Fibroblast of pulmonary artery (primary cell): ENCODE measurements at regions not wholly inside any gene's neighbourhood (a gene's known extent, or its start where the extent isn't known, plus 50 kb on each side); places are given as distances from the start of the nearest gene placed in this dataset.

Experiments
- DNase-seq: peaks from one replicate; pipeline ENCODE4 v3.0.0-alpha.2; 2010; ENCODE audit warnings: low read depth
- H3K4me3 ChIP-seq: replicated peaks from 2 replicates; pipeline ENCODE4 v1.5.1; 2011; ENCODE audit warnings: low read depth, mild to moderate bottlenecking, control low read depth, low read length, moderate library complexity
- TF ChIP-seq, protein P1 (sequence below): IDR thresholded peaks from 2 replicates; pipeline ENCODE4 v1.5.1; 2011; ENCODE audit warnings: mild to moderate bottlenecking, control low read depth, low read length, inconsistent platforms; ENCODE audit errors: missing control alignments

DNA sequence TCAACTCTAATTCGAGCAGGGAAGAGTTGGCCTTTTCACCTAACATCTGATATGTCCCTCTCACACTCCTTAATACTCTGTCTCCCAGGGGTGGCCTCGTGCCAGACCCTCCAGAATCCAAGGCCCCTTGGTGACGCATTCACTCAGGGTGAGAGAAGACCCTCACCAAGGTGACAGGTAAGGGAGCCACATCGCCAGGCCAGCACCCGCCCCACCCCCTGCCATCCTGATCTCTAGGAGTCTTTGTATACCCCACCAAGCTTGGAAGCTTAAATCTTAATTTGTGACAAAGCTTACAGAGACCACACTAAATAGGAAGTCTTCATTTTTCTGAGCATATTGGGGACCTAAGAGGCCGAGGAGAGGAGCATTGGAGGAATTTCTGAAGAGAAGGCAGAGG is 286.1 kb downstream of the IRF8 start:
- DNase-seq, result no peak
- H3K4me3 ChIP-seq, result no peak overlapping the region
- TF ChIP-seq, protein P1, sequence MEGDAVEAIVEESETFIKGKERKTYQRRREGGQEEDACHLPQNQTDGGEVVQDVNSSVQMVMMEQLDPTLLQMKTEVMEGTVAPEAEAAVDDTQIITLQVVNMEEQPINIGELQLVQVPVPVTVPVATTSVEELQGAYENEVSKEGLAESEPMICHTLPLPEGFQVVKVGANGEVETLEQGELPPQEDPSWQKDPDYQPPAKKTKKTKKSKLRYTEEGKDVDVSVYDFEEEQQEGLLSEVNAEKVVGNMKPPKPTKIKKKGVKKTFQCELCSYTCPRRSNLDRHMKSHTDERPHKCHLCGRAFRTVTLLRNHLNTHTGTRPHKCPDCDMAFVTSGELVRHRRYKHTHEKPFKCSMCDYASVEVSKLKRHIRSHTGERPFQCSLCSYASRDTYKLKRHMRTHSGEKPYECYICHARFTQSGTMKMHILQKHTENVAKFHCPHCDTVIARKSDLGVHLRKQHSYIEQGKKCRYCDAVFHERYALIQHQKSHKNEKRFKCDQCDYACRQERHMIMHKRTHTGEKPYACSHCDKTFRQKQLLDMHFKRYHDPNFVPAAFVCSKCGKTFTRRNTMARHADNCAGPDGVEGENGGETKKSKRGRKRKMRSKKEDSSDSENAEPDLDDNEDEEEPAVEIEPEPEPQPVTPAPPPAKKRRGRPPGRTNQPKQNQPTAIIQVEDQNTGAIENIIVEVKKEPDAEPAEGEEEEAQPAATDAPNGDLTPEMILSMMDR, result no peak

DNA sequence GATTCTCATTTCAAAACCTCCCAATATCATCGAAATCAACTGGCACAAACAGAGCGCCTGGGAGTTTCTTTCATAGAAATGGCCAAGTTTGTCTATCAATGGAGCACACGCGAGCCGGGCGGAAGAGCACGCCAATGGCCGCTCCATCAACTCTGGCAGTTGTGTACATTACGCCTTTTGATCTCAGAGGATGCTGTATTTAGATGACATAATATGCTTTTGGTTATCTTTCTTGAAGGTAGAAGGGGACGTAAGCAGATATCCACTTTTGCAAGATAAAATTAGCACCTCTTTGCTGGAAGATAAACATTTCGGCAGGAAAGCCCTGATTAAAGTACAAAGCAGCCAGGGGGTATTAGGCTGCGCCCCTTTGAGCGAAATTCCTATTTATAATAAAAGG is 287.4 kb downstream of the IRF8 start:
- no peak overlapping the region for H3K4me3 ChIP-seq
- no peak for DNase-seq

DNA sequence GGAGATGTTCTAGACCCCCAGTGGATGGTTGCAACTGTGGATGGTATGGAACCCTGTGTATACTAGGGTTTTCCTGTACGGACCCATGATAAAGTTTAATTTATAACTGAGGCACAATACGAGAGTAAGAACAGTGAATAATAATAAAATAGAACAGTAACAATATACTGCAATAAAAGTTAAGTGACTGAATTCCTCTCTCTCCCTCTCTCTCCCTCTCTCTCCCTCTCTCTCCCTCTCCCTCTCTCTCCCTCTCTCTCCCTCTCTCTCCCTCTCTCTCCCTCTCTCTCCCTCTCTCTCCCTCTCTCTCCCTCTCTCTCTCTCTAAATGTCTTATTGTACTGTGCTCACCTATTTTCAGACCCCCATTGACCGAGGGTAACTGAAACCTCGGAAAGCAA is 291.0 kb downstream of the IRF8 start:
- no peak overlapping the region for H3K4me3 ChIP-seq
- TF ChIP-seq, protein P1, result no peak

More for the DNA sequence above, 287.4 kb downstream of the IRF8 start:
- TF ChIP-seq, protein P1, result no peak

DNA sequence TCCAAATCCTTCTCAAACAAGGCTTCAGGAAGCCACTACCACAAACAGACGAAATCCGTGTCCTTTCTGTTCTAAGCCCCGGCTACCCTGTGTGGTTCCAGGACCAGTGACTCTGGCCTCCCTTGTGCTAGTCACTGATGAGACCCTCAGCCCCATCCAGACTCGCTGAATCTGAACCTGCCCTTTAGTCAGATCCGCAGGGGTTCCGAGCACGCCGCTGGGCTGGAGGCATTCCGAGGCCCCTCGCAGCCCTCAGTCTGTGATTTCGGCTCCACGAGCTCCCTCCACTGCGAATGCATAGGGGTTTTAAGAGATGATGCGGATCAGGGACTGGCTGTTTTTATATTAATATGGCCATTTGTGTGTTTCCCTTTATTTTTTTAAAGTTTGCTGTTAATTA is 292.7 kb downstream of the IRF8 start:
- TF ChIP-seq, protein P1, result no peak

More for the DNA sequence above, 291.0 kb downstream of the IRF8 start:
- DNase-seq, result no peak

DNA sequence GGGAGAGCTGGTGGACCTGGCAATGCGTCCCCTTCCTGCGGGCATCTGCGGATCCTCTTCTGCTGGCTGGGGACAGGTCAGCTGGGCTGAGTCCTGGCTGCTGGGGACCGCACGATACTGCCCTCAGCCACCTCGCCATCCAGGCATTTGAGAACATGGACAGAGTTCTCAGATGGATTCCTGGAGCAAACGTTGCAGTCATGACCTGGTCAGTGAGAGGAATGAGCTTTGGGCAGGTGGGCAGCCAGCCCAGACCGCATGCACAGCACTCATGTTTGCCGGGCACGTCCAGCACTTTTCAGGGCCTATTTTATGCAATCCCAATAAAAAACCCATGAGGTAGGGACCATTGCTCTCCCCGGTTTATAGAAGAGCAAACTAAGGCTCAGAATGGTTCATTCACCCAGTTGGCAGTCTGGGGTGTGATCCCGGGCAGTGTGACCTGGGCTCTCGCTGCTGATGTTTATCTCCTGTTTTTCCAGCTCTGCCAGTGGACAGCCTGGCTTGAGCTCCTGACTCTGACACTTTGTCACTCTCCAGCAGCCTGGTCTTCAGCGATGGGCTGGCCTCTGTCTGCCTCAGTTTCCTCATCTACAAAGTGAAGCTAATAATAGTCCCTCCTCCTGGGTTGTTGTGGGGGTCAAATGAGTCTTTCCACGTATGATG is 294.7 kb downstream of the IRF8 start:
- no peak overlapping the region for H3K4me3 ChIP-seq
- DNase-seq, result no peak
- TF ChIP-seq, protein P1, result no peak

More for the DNA sequence above, 292.7 kb downstream of the IRF8 start:
- no peak overlapping the region for H3K4me3 ChIP-seq
- no peak for DNase-seq

GRCh38 chr16:86195863-86196630 is 297.1 kb downstream of the IRF8 start:
- no peak for DNase-seq
- no peak overlapping the region for H3K4me3 ChIP-seq
- TF ChIP-seq, protein P1, result no peak
